ENCODE measurements at regions not wholly inside any gene's neighbourhood (a gene's known extent, or its start where the extent isn't known, plus 50 kb on each side); places are given as distances from the start of the nearest gene placed in this dataset.

DNA sequence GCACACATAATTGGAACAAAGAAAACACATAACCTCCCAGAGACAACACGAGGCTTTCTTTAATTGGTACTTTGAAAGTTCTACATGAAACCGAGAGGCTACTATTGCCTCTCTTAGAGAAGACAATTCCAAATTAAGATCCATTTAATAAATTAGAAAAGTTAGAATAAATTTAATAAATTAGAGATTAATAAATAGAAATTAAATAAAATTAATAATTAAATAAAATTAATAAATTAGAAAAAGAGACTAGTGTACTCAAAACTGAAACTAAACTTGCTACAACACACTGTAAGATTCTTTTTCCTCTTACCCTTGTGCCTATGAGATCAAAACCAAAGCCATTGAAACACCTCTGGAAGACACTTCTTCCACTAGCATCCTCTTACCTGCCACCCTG, 199.0 kb downstream of the URB2 start:
- TF ChIP-seq POLR2AphosphoS5 (IDR thresholded peaks at IDR 0.05), result no peak
- no peak for TF ChIP-seq CTCF (IDR thresholded peaks at IDR 0.05)

Data from esophagus muscularis mucosa (tissue), 3 donors.